K562 (cell line): ENCODE measurements at regions not wholly inside any gene's neighbourhood (a gene's known extent, or its start where the extent isn't known, plus 50 kb on each side); places are given as distances from the start of the nearest gene placed in this dataset.

Source experiments
- ATAC-seq: fragments of 200-7000 bp; cut with Tn5 transposase; 3 replicates; pipeline ENCODE4 v1.9.1; 2020; ENCODE audit warnings: moderate library complexity
- BruUV-seq: library from RNA; stranded (reverse); fragments of 400-500 nt; replicated peaks from 2 replicates; lab custom pipeline; 2021; lab: Mats Ljungman, UMichigan
- CTCF ChIA-PET: fragments of 300-600 bp; formaldehyde crosslinking; extraction: SDS; loops from one replicate; lab custom pipeline; 2021; ENCODE audit warnings: low intra/inter-chr PET ratio; lab: Yijun Ruan, JAX
- POLR2A ChIA-PET: fragments of 300-600, 350-650 bp; sonication (Branson Sonifier 250); formaldehyde crosslinking; extraction: SDS; loops from one replicate; lab custom pipeline; 2021; ENCODE audit warnings: antibody characterized with exemption, inconsistent platforms; lab: Yijun Ruan, JAX
- DNase-seq, 4 experiments: peaks; one replicate each; pipeline versions ENCODE4 v3.0.0 to v3.0.0-alpha.2; 2011 to 2018; ENCODE audit warnings: low spot score in 3 of 4, mixed read lengths in 3 of 4; ENCODE audit errors: extremely low read depth in 1 of 4
- FAIRE-seq: peaks from 2 replicates; lab custom pipeline; 2011; peaks lifted over from hg19 to GRCh38; lab: Jason Lieb, UNC
- H2AFZ ChIP-seq: 2 replicates; pipeline ENCODE4 v1.6.0; 2011; ENCODE audit warnings: low read depth, low read length, control low read depth, inconsistent platforms
- H3K27ac ChIP-seq: fragments of 200-600 bp; 3 replicates; pipeline ENCODE4 v1.8.0; 2011; ENCODE audit warnings: low read depth, mild to moderate bottlenecking, control low read depth, inconsistent platforms, low read length, moderate library complexity, mixed read lengths; ENCODE audit errors: extremely low read depth
- H3K27me3 ChIP-seq, 2 experiments: fragments of 300-600 bp in 1 of 2; 2 replicates in 1 of 2; 3 replicates in 1 of 2; pipeline versions ENCODE4 v1.6.0 to v1.8.0; 2011; ENCODE audit warnings: inconsistent platforms in 2 of 2, low read length in 2 of 2, mild to moderate bottlenecking in 1 of 2, mixed read lengths in 1 of 2, moderate library complexity in 1 of 2; ENCODE audit not compliant: control insufficient read depth in 2 of 2, insufficient read depth in 2 of 2
- H3K36me3 ChIP-seq: fragments of 300-600 bp; 3 replicates; pipeline ENCODE4 v1.8.0; 2011; ENCODE audit warnings: mild to moderate bottlenecking, low read length, inconsistent platforms; ENCODE audit not compliant: control insufficient read depth, insufficient read depth
- H3K4me1 ChIP-seq, 2 experiments: fragments of 200-600 bp in 1 of 2; replicated peaks in 1 of 2; 2 replicates in 1 of 2; 3 replicates in 1 of 2; pipeline versions ENCODE4 v1.5.1 to v1.8.0; 2011; ENCODE audit warnings: inconsistent platforms in 2 of 2, low read length in 2 of 2, mild to moderate bottlenecking in 1 of 2, mixed read lengths in 1 of 2, moderate library complexity in 1 of 2; ENCODE audit not compliant: control insufficient read depth in 2 of 2, insufficient read depth in 2 of 2
- H3K4me2 ChIP-seq: 2 replicates; pipeline ENCODE4 v1.6.1; 2011; ENCODE audit warnings: low read length, control low read depth, inconsistent platforms, mixed read lengths; ENCODE audit not compliant: insufficient read depth
- H3K4me3 ChIP-seq: fragments of 200-600 bp; sonication (generic), shearing (Covaris generic); 2 replicates; pipeline ENCODE4 v1.5.1; 2016; ENCODE audit warnings: control low read depth, inconsistent platforms
- H3K79me2 ChIP-seq: fragments of 200-600 bp; 3 replicates; pipeline ENCODE4 v1.8.0; 2011; ENCODE audit warnings: low read length, inconsistent platforms; ENCODE audit not compliant: control insufficient read depth, insufficient read depth
- H3K9ac ChIP-seq, 2 experiments: 2 replicates each; pipeline versions ENCODE4 v1.6.0 to v1.6.1; 2011; ENCODE audit warnings: low read depth in 2 of 2, low read length in 2 of 2, control low read depth in 1 of 2, inconsistent platforms in 1 of 2, mild to moderate bottlenecking in 1 of 2, mixed read lengths in 1 of 2; ENCODE audit not compliant: insufficient read depth in 1 of 2
- H3K9me1 ChIP-seq: one replicate; pipeline ENCODE4 v1.6.0; 2011; ENCODE audit warnings: inconsistent platforms, mild to moderate bottlenecking, low read length, moderate library complexity; ENCODE audit not compliant: control insufficient read depth, insufficient read depth
- H3K9me3 ChIP-seq: replicated peaks from 2 replicates; pipeline ENCODE4 v1.5.1; 2011; ENCODE audit warnings: low read depth, low read length, inconsistent platforms; ENCODE audit not compliant: control insufficient read depth, insufficient read depth
- H4K20me1 ChIP-seq: replicated peaks from 2 replicates; pipeline ENCODE4 v1.6.1; 2011; ENCODE audit warnings: low read length, inconsistent platforms, mixed read lengths; ENCODE audit not compliant: control insufficient read depth, insufficient read depth
- BCOR ChIP-seq: fragments of 450-650 bp; IDR thresholded peaks from 2 replicates; pipeline ENCODE4 v1.6.1; 2016
- CBFA2T2 ChIP-seq: fragments of 450-650 bp; conservative IDR thresholded peaks from 2 replicates; pipeline ENCODE4 v1.6.1; 2017; ENCODE audit warnings: mild to moderate bottlenecking
- CBX1 ChIP-seq: sonication (generic); IDR thresholded peaks from 2 replicates; pipeline ENCODE4 v1.6.1; 2016; ENCODE audit warnings: antibody characterized with exemption, low read depth, mild to moderate bottlenecking
- CHD2 ChIP-seq: IDR thresholded peaks from 2 replicates; pipeline ENCODE4 v1.6.1; 2011; ENCODE audit warnings: low read depth, low read length
- EZH2 ChIP-seq: IDR thresholded peaks from 2 replicates; pipeline ENCODE4 v1.6.1; 2012; ENCODE audit warnings: low read depth, mild to moderate bottlenecking, inconsistent platforms, low read length, borderline replicate concordance
- GABPB1 ChIP-seq: sonication (generic); formaldehyde crosslinking; IDR thresholded peaks from 2 replicates; pipeline ENCODE4 v1.8.0; 2022; ENCODE audit warnings: mild to moderate bottlenecking, missing genetic modification reagents
- HINFP ChIP-seq: fragments of 450-650 bp; conservative IDR thresholded peaks from 2 replicates; pipeline ENCODE4 v1.6.1; 2016; ENCODE audit warnings: missing genetic modification characterization, low read depth, mild to moderate bottlenecking, control low read depth, missing compliant biosample characterization
- HMGN3 ChIP-seq: IDR thresholded peaks from 2 replicates; pipeline ENCODE4 v1.6.1; 2011; ENCODE audit warnings: borderline replicate concordance, low read depth, mild to moderate bottlenecking, mixed read lengths, low read length; ENCODE audit not compliant: insufficient read length; ENCODE audit errors: extremely low read depth
- MAFK ChIP-seq: IDR thresholded peaks from 2 replicates; pipeline ENCODE4 v1.6.1; 2011; ENCODE audit warnings: low read length, improper control_type of control experiment
- MCM5 ChIP-seq: fragments of 450-650 bp; IDR thresholded peaks from 2 replicates; pipeline ENCODE4 v1.6.1; 2016; ENCODE audit warnings: low read depth
- MED1 ChIP-seq: sonication (generic); formaldehyde crosslinking; IDR thresholded peaks from 2 replicates; pipeline ENCODE4 v1.8.1; 2023; ENCODE audit warnings: missing genetic modification reagents, borderline replicate concordance
- MEF2A ChIP-seq: IDR thresholded peaks from 2 replicates; pipeline ENCODE4 v1.6.1; 2011; ENCODE audit warnings: low read depth, mild to moderate bottlenecking, low read length, moderate library complexity; ENCODE audit not compliant: control insufficient read depth
- NFE2L1 ChIP-seq: fragments of 450-650 bp; IDR thresholded peaks from 2 replicates; pipeline ENCODE4 v1.6.1; 2016; ENCODE audit warnings: missing genetic modification characterization, low read depth, mild to moderate bottlenecking, missing compliant biosample characterization, moderate library complexity, borderline replicate concordance
- NR2F6 ChIP-seq: fragments of 450-650 bp; formaldehyde crosslinking; IDR thresholded peaks from 2 replicates; pipeline ENCODE4 v1.4.0; 2020; ENCODE audit warnings: mild to moderate bottlenecking
- RNF219 ChIP-seq: fragments of 250-450 bp; sonication (Bioruptor Pico); IDR thresholded peaks from 2 replicates; pipeline ENCODE4 v1.5.0; 2022; ENCODE audit warnings: mild to moderate bottlenecking
- SAFB ChIP-seq: fragments of 200-400 bp; formaldehyde crosslinking; IDR thresholded peaks from 2 replicates; pipeline ENCODE4 v1.6.1; 2017; ENCODE audit warnings: low read depth, low read length, borderline replicate concordance
- TAF9B ChIP-seq: fragments of 450-650 bp; IDR thresholded peaks from 2 replicates; pipeline ENCODE4 v1.6.1; 2018; ENCODE audit warnings: mild to moderate bottlenecking; ENCODE audit not compliant: partially characterized antibody
- THAP7 ChIP-seq: fragments of 250-450 bp; sonication (Bioruptor Pico); IDR thresholded peaks from 2 replicates; pipeline ENCODE4 v1.5.0; 2021
- ZNF431 ChIP-seq: sonication (generic); formaldehyde crosslinking; IDR thresholded peaks from 2 replicates; pipeline ENCODE4 v1.8.0; 2022; ENCODE audit warnings: mild to moderate bottlenecking, missing genetic modification reagents
- ZNF696 ChIP-seq: fragments of 250-450 bp; sonication (Bioruptor Pico); conservative IDR thresholded peaks from 2 replicates; pipeline ENCODE4 v1.4.0; 2020; ENCODE audit warnings: mild to moderate bottlenecking, moderate library complexity
- WGBS: fragments of 100-300 bp; shearing (Covaris generic); methylation state at CpG from one replicate; pipeline ENCODE4 v1.1.6; 2016; ENCODE audit warnings: low coverage, mixed read lengths; ENCODE audit not compliant: insufficient coverage; ENCODE audit errors: missing lambda C conversion rate; 5-methylcytosine and 5-hydroxymethylcytosine counted together
- in situ Hi-C: fragments of 300-500 bp; cut with MboI; formaldehyde crosslinking; loops from 4 replicates; pipeline ENCODE4 v1.15.0; 2018; ENCODE audit warnings: inconsistent platforms, mixed read lengths
- intact Hi-C: fragments of 100-400 bp; cut with micrococcal nuclease; formaldehyde crosslinking; loops from 2 replicates; pipeline ENCODE4 v1.14.2; 2022

- intact Hi-C loops, result no loop called here
- WGBS, result 4% methylated on average over 5 of the region's 5 CpGs
Observed at GRCh38 chr10:117782276-117782675, 239.7 kb downstream of the EMX2 start.

More at GRCh38 chr10:117782276-117782675, 239.7 kb downstream of the EMX2 start:
- no peaks in the 10 kb centered on the region for H3K36me3 ChIP-seq
- CTCF ChIA-PET, result no interaction called here
- POLR2A ChIA-PET, result no interaction called here
- H3K4me1 ChIP-seq, result no peaks in the 10 kb centered on the region
- no peaks in the 10 kb centered on the region for H3K9me1 ChIP-seq
- BruUV-seq, result no TSS peak
- H2AFZ ChIP-seq, result no peak overlapping the region
- no peak overlapping the region for H3K27ac ChIP-seq
- FAIRE-seq, result no peak
- in situ Hi-C loops, result no loop called here
- H3K9me3 ChIP-seq, result no peaks in the 10 kb centered on the region
- TF ChIP-seq NR2F6 (no peak), CHD2 (no peak), NFE2L1 (tag) (no peak), MCM5 (no peak), CBX1 (no peak), ZNF431 (CRISPR knock-in tag) (no peak), RNF219 (no peak), EZH2 (no peak), CBFA2T2 (no peak), HMGN3 (no peak), ZNF696 (CRISPR knock-in tag) (no peak), GABPB1 (CRISPR knock-in tag) (no peak), HINFP (tag) (no peak), BCOR (no peak), MAFK (no peak), THAP7 (CRISPR knock-in tag) (no peak), MEF2A (no peak), SAFB (no peak), MED1 (CRISPR knock-in tag) (no peak), TAF9B (no peak)
- TF ChIP-seq, all 486 proteins: peak for 0
- Histone ChIP-seq H3K4me2 (no peak overlapping the region), H3K4me3 (no peak overlapping the region), H3K27me3 (peaks cover 0 to 16% of the 10 kb centered on the region in 2 experiments; a peak in 2 of 5 replicates), H3K9ac (no peak overlapping the region), H4K20me1 (no peaks in the 10 kb centered on the region), H3K79me2 (no peaks in the 10 kb centered on the region)
- no peak for ATAC-seq
- DNase-seq, result no peak
